ENCODE measurements at regions not wholly inside any gene's neighbourhood (a gene's known extent, or its start where the extent isn't known, plus 50 kb on each side); places are given as distances from the start of the nearest gene placed in this dataset.

DNA sequence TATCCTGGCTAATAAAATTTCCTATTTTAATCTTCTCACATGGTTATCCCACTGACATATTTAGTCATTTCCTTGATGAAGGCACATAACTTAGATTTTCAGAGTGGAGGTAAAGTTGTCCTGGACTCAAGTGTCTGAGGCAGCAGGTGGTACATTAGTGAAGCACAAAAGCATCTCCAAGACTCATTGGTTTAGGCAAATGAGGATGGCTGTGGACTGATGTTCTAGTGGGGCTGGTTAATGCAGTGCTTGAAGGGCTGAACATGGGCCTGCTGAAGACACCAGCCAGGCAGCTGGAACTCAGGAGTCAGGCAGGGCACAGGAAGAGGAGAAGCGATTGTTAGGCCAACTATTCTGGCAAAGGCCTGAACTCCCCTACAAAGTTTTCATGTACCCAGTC, 76.3 kb upstream of the SESN3 start:
- no peak for DNase-seq (ENCODE audit: low read depth in 2 of 2)

DNA sequence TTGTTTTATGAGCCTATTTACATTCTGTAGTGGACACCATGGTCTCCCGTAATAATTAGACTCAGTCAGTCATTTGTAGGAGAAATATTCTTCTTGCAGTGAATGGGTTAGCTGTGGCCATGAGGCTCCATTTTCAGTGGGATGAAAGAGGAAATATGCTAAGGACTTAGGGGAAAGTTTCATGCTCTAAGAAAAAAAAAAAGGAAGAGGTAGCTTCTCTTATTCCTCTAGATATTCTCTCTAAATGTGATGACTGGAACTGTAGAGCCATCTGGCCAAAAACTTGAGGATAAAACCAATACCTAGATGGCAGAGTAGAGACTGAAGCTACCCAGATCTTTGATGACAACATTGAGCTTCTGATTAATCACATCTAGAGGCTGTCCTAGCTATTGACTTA, 75.8 kb upstream of the SESN3 start:
- DNase-seq (ENCODE audit: low read depth in 2 of 2) = no peak

DNA sequence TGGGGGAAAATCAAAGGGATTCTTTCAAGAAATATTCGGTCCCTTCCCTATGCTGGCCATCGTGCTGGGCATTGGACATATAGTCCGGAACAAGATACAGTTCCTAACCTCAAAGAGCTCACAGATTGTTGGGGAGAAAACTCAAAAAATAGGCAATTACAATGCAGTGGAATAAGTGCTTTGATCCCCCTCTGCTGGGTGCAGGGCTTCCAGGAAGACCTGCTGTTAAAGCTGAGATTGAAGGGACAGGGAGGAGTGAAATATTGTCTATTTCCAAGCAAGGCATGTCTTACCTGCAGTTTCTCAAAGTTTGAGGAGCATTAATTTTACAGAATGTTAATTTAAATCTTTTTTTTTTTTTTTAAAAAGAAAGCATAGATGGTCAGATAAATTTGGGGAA, 75.1 kb upstream of the SESN3 start:
- DNase-seq (ENCODE audit: low read depth in 2 of 2) = no peak

DNA sequence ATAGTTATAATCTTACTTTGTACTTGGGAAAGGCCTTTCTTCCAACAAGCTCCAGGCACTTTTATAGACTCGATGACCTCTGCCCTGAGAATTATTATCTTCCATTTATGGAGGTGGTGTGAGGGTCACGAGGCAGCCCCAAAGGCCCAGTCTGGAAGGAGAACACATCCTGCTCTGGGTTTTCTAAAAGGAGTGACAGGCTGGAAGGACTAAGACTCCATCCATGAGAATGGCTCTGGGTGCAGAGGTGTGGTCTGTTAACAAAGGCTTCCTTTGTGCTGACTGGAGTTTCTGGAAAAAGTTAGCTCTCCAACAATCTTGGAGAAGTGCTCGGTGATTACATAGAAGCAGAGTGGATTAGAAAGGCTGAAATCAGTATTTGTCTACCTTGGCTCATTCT, 74.7 kb upstream of the SESN3 start:
- DNase-seq (ENCODE audit: low read depth in 2 of 2) = no peak

DNA sequence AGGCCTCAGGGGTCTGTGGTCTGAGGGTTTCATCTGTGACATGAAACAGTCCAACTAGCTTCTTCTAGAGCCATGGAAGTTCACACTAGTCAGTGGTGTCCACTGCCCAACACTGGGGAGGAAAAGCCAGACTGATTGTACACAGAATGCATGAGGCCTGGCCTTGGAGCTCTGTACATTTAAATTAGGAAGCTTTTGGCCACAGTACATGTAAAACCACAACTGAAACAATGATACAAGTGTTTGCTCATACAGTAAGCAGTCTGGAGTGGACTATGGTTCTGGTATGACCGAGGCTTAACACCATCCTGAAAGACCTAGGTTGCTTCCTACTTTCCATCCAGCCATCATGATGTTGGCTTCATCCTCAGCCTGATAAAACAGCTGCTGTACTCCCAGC, 73.8 kb upstream of the SESN3 start:
- DNase-seq (ENCODE audit: low read depth in 2 of 2) = no peak

DNA sequence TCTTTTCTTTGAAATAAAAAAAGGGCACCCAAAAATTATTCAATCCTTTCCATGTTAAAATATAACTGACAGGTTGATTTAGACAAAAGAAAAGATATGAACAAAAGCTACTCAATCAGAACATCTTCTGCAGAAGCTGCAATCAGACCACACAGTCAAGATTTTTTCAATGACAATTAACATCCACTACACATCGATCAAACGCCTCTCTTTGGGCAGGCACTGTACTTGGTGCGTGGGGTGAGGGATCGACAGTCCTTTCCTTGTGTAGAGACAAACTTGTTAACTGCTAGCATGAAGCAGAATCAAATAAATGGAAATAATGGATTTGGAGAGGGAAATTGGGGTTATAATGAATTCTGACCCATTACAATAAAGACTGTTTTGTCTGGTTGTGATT, 71.2 kb upstream of the SESN3 start:
- DNase-seq (ENCODE audit: low read depth in 2 of 2) = no peak

DNA sequence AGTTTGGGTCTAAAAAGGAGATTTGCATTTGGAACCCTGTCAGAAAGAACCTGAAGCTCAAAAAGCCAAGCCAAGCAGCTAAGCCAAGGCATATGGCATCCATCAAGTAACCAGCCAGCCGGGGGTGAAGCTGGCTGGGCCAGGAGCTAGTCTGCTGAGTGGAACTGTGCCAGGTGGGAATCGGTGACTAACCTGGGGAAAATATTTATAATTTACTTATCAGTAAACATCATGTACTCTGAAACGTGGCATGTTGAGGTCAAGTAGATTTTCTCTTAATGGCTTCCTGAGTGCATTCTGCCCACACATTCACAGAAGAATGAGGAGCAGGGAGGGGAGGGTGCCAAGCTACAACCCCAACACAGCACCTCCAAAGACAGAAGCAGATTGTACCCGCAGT, 70.5 kb upstream of the SESN3 start:
- DNase-seq (ENCODE audit: low read depth in 2 of 2) = no peak

DNA sequence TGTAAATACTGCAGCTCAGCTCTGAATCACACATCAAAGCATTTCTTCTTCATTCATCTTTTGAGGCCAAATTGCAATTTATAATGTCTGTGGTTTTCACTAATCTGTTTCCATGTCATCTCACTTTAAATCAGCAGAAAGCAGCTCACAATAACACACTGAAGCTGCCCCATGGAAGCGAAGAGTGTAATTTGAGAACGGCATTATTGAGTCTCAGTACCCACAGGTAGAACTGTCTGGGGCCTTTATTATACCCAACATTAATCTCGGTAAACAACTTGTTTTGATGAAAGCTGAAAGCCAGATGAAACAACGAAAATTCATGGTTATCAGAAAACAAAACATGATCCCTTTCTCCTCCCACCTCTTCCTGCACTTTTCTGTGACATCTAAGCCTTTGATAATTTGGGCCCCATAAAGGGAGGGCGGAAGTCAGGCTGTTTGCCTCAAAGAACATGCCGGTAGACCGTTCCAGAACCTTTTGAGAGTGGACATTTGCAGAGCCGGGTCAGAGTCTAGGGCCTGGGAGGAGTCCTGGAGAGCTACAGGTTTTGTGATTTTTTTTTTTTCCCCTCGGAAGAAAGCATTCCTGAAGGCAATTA, 68.2 kb upstream of the SESN3 start:
- no peak for DNase-seq (ENCODE audit: low read depth in 2 of 2)

DNA sequence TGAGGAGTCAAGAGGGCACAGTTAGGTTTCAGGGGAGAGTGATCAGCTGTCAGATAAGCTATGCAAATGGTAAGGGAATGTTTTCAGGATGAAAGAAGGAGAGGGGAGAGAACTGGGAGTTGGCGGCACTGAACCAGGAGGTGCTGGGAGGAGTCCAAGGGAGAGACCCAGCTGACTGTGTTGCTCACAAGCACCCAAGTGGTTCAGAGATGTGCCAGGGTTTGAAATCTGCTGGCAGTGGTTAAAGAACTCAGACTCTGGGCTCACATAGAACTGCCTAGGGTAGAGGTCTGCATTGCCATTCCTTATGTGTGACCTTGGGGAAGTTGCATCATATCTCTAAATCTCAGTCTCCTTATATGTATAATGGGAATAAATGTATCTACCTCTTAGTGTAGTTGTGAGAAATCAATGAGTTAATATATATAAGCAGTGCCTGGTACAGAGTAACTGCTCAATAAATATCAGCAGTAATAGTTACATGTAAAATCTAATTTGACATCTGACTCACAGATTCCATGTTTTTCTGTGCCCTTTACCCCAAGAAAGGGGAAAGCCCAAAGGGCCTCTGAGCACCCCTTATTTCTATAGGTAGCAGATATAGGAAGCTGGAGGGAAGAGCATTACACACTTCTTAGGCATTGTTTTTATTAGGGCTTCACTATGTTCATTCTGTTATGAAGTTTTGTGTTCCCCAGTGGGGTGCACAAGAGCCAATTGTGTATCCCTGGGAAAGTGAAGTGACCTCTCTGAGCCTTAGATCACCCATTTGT, 66.9 kb upstream of the SESN3 start:
- DNase-seq (ENCODE audit: low read depth in 2 of 2) = no peak

DNA sequence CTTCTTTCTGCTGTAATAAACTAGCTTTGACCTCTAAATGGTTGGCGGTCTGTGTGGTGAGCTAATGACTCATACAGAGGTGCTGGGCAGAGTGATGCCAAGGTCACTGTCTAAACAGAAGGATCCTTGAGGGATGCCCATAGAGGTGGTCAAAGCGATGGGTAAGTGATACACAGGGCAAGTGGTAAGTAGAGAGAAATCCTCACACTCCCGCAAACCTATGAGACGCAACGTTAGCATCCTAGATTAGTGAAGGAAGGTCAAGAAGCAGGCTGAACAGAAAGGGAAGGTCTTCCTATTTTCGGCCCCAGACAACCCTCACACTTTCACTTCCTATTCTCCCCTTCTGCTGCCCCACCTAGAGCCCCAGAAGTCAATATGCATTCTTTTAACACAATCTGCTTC, 65.6 kb upstream of the SESN3 start:
- no peak for DNase-seq (ENCODE audit: low read depth in 2 of 2)

DNA sequence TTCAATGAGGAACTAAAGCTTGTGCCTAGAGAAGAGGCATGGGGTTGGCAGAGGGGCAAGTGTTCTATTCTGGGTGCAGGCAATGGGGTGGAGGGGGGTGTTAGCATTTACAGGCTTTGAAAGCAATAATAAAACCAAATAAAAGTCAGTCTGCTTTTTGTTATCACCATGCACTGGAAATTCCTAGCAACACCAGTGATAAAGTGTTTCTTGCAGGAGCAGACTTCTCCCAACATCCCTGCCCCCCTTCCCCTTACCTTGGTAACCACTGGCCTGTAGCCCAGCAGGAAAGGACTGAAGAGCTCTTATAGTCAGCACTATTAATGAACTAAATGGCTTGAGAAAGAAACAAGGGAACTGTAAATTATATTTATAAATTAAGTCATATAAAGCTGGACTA, 65.2 kb upstream of the SESN3 start:
- DNase-seq (ENCODE audit: low read depth in 2 of 2) = no peak

DNA sequence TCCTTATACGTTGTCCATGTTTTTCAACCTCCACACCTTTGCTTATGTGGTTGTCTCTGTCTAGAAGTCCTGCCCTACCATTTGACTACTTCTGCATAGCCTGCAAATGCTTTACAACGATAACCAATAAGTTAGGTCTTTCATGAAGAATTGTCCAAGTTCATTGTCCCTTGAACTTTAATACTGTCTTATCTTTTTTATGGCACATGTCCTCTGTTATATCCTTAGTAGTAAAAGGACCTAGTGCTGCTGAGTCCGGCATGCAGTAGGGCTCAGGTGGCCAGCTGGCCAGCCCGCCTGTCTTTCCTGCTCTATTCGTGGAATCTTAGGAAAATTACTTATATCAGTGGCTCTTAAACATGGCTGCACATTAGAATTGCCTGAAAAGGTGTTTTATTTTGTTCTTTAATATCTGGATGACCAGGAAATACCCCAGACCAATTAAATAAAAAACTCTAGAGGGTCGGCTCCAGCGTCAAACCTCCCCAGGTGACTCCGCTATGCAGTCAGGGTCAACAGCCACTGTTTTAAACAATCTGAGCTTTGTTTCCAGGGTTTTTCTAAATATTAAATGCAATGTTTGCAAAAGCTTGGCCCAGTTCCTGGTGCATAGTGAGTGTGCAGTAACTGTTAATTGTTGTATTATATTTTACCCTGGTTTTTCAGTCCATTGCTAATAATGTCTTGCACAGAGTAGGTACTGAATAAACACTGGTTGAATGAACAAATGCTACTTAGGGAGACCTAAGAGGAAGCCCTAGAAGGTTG, 64.6 kb upstream of the SESN3 start:
- DNase-seq (ENCODE audit: low read depth in 2 of 2) = no peak

DNA sequence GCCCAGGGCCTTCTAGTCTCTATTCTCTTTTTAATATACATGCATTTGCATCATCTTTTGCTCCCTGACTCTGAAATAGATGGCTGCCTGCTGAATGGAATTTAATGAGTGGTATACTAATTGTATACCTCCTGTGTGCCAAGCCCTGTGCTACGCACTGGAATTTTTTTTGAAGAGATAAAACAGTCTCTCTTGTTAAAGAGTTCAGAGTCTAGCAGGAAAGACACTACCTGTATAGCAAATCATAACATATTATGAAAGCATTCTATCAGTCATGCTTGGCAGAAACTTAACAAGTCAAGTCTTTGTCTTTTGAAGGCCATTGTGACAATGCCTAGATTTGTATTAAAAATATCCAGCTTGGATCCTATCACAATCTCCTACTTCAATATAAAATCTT, 63.7 kb upstream of the SESN3 start:
- no peak for DNase-seq (ENCODE audit: low read depth in 2 of 2)

DNA sequence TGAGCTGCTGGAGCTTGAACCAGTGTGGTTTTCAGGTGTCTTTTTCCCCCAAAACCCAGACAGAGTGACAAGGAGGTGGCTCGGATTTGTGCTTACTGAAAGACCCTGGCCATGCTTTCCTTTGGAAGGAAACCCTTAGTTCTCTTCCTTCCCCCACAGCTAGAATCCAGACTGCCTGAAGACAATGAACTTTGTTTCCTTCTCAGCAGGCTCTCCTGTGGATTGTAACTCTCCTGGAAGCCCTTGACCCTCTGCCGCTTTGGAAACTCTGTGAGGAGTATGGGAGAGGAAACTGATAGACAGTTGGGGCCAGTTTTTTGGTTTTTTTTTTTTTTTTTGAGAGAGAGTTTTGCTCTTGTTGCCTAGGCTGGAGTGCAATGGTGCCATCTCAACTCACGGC, 62.1 kb upstream of the SESN3 start:
- no peak for DNase-seq (ENCODE audit: low read depth in 2 of 2)

DNA sequence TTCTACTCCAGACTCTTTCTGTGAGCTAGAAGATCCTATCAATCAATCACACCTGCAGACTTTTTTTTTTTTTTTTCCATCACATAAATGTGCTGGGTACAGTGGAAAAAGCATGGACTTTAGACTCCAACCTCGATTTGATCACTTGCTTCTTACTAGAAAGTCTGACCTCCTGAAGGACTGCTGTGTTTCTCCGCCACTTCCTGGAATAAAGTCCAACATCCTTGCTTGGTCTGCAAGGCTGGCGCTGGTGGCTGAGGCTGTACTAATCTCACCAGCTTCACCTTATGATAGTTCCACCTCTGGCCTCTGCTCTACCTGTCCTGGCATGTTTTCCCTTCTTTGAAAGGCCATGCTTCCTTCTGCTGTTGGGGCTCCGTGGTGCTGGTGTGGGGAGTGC, 60.9 kb upstream of the SESN3 start:
- no peak for DNase-seq (ENCODE audit: low read depth in 2 of 2)

DNA sequence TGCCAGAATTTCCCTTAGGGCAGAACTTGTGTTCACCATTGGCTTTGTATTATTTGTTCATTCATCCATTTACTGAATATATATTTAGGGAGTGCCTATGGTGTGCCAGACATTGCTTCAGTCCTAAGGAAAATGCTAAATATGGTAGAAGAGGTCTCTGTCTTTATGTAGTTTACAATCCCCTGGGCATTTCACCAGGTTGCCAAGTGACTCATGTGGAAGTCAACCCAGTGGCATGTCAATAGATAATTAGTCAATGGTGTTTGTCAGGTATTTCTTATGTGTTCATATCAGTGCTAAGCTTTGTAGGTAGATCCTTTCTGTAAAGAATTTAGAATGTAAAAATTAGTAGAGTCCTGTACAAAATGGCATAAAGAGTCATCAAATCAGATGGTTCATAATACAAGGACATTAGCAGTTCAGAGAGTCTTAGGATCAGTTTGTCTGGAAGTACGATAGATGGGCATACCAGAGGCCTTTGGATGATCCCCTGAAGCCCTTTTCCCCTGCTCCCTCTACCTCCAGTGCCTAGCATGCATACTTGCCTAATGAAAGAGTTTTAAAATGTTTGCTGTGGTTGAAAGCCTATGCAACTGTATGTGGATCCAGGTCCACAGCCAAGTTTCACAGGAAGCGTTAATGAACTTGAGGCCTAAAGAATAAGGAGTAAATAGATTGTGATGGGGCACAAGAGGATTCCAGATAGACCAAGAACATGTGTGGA, 58.5 kb upstream of the SESN3 start:
- DNase-seq (ENCODE audit: low read depth in 2 of 2) = no peak

DNA sequence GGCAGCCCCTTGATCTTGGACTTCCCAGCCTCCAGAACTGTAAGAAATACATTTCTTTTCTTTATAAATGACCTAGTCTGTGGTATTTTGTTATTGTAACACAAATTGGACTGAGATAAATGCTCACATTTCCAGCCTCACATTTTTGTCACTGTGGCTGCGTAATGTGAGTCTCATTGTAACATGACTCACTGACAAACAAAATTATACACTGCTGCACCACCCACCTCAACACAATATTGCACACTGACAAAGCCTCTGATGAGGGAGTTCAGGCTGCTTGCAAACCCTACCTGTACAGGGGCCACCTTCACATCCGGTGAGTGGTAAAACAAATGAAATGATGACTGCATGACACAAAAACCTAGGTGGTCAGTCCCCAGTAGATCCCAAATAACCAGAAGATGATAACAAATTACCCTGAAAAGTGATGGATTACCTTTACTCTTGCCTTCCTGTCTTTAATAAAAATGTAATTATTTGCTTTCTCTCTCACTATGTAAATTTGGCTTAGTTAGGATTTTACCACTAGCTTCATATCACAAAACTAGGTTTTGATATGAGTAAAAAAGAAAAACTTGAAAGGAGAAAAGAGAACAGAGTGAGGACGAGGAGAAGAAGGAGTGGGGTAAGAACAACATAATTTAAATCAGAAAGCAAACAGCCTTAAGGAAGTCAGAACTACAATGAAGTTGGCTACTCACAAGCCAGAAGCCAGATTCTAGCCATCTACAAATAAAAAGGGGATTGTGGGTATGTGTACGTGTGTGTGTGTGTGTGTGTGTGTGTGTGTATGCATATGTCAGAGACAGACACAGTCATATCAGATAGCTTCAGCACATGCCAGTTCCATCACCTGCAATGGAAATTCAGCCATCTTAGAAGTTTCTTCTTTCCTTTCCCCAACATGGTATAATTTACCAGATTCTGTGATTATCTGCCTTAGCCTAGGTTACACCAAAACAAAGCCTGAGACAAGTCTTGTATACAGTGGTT, 53.4 kb upstream of the SESN3 start:
- DNase-seq (ENCODE audit: low read depth in 2 of 2) = no peak

DNA sequence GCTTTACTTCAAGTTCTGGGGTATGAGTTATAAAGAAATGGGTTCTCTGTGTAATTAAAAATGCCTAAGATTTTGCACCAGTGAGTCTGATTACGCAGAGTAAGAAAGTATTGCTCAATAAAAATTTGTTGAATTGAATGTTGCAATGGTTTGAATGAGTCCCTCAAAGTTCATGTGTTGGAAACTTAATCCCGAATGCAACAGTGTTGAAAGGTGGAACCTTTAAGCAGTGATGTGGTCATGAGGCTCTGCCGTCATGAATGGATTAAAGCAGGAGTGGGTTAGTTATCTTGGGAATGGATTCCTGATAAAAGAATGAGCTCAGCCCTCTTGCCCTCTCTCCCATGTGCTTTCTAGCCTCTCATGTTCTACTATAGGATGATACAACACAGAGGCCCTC, 52.6 kb upstream of the SESN3 start:
- DNase-seq (ENCODE audit: low read depth in 2 of 2) = no peak

DNA sequence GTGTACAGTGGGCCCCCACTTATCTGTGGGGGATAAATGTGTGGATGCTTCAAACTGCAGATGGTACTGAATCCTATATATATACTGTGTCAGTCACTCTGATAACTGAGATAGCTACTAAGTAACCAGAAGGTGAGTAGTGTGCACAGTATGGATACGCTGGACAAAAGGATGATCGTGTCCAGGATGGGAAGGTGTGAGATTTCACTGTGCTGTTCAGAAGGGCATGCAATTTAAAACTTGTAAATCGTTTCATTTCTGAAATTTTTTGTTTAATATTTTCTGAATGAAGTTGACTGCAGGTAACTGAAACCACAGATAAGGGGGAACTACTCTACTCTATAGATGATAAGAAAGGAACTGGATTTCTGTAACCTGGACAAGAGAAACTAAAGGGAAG, 52.1 kb upstream of the SESN3 start:
- no peak for DNase-seq (ENCODE audit: low read depth in 2 of 2)

DNA sequence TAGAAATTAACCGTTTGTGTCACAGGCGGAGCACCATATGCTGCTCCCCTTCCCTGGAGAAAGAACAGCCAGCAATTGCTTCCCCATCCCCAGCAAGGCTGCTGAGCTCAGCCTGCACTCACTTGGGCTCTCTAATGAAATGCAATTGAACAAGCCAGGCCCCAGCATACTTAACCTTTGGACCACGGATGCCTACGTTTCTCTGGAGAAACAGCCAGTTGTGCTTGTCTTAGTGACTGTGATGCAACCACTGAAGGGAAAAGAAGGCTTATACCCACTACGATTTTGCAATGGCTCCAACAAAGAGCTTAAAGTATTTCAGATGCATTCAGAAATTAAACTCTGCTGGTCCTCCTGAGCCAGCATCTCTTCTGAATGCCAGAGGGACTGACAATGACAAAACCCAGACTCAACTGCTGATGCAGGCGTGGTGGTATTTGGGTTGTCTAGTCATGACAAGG, 51.3 kb upstream of the SESN3 start:
- no peak for DNase-seq (ENCODE audit: low read depth in 2 of 2)
